H9 (cell line): ENCODE measurements at regions not wholly inside any gene's neighbourhood (a gene's known extent, or its start where the extent isn't known, plus 50 kb on each side); places are given as distances from the start of the nearest gene placed in this dataset.

ENCODE experiments used
- DNase-seq: peaks from one replicate; pipeline ENCODE4 v3.0.0-alpha.2; 2017
- H2AFZ ChIP-seq: one replicate; pipeline ENCODE4 v1.6.1; 2013; ENCODE audit warnings: mild to moderate bottlenecking, low read length, control low read depth, moderate library complexity
- H2AK5ac ChIP-seq: 2 replicates; pipeline ENCODE4 v1.6.1; 2013; ENCODE audit warnings: low read length, control low read depth, mixed read lengths; ENCODE audit not compliant: insufficient read length
- H2BK120ac ChIP-seq: one replicate; pipeline ENCODE4 v1.6.1; 2013; ENCODE audit warnings: low read depth, mild to moderate bottlenecking, low read length, control low read depth, inconsistent platforms; ENCODE audit not compliant: poor library complexity, severe bottlenecking
- H2BK12ac ChIP-seq: 2 replicates; pipeline ENCODE4 v1.6.1; 2013; ENCODE audit warnings: low read length, control low read depth, mixed read lengths, low read depth; ENCODE audit not compliant: insufficient read length
- H2BK15ac ChIP-seq: 2 replicates; pipeline ENCODE4 v1.6.1; 2013; ENCODE audit warnings: low read depth, low read length, control low read depth
- H2BK20ac ChIP-seq: one replicate; pipeline ENCODE4 v1.6.1; 2013; ENCODE audit warnings: low read depth, mild to moderate bottlenecking, low read length, control low read depth, inconsistent platforms; ENCODE audit not compliant: poor library complexity, severe bottlenecking
- H2BK5ac ChIP-seq: 2 replicates; pipeline ENCODE4 v1.6.1; 2013; ENCODE audit warnings: low read length, control low read depth, mixed read lengths; ENCODE audit not compliant: insufficient read length
- H3K14ac ChIP-seq: 2 replicates; pipeline ENCODE4 v1.6.1; 2013; ENCODE audit warnings: low read length, control low read depth; ENCODE audit not compliant: insufficient read depth
- H3K18ac ChIP-seq: 2 replicates; pipeline ENCODE4 v1.6.1; 2013; ENCODE audit warnings: low read depth, mild to moderate bottlenecking, mixed read lengths, low read length, control low read depth; ENCODE audit not compliant: insufficient read length
- H3K23ac ChIP-seq: 2 replicates; pipeline ENCODE4 v1.6.1; 2013; ENCODE audit warnings: low read length, control low read depth, mixed read lengths, low read depth; ENCODE audit not compliant: insufficient read length
- H3K23me2 ChIP-seq: 2 replicates; pipeline ENCODE4 v1.6.1; 2013; ENCODE audit warnings: low read depth, mild to moderate bottlenecking, mixed read lengths, low read length, control low read depth; ENCODE audit not compliant: insufficient read length, poor library complexity, severe bottlenecking
- H3K27ac ChIP-seq: 2 replicates; pipeline ENCODE4 v1.5.1; 2013; ENCODE audit warnings: low read length, control low read depth, mixed read lengths, low read depth; ENCODE audit not compliant: insufficient read length
- H3K27me3 ChIP-seq: 2 replicates; pipeline ENCODE4 v1.6.1; 2013; ENCODE audit warnings: low read length, control low read depth, inconsistent platforms; ENCODE audit not compliant: insufficient read depth
- H3K4ac ChIP-seq: 2 replicates; pipeline ENCODE4 v1.6.1; 2013; ENCODE audit warnings: low read depth, mild to moderate bottlenecking, control low read depth, inconsistent platforms, low read length, moderate library complexity
- H3K4me1 ChIP-seq: 2 replicates; pipeline ENCODE4 v1.6.1; 2013; ENCODE audit warnings: low read length, control low read depth, inconsistent platforms; ENCODE audit not compliant: insufficient read depth
- H3K4me2 ChIP-seq: 2 replicates; pipeline ENCODE4 v1.6.1; 2013; ENCODE audit warnings: low read length, control low read depth, mixed read lengths; ENCODE audit not compliant: insufficient read length, insufficient read depth
- H3K56ac ChIP-seq: 2 replicates; pipeline ENCODE4 v1.6.1; 2013; ENCODE audit warnings: low read depth, mild to moderate bottlenecking, mixed read lengths, low read length, control low read depth; ENCODE audit not compliant: insufficient read length
- H3K79me1 ChIP-seq: 2 replicates; pipeline ENCODE4 v1.6.1; 2013; ENCODE audit warnings: low read depth, mild to moderate bottlenecking, moderate library complexity, low read length, control low read depth, inconsistent platforms; ENCODE audit not compliant: insufficient read depth, poor library complexity, severe bottlenecking
- H3K79me2 ChIP-seq: 2 replicates; pipeline ENCODE4 v1.6.1; 2013; ENCODE audit warnings: low read length, control low read depth, inconsistent platforms; ENCODE audit not compliant: insufficient read depth
- H3K9ac ChIP-seq: 2 replicates; pipeline ENCODE4 v1.6.1; 2013; ENCODE audit warnings: low read length, control low read depth, mixed read lengths; ENCODE audit not compliant: insufficient read length; ENCODE audit errors: extremely low read depth
- H3K9me3 ChIP-seq: one replicate; pipeline ENCODE4 v1.6.1; 2013; ENCODE audit warnings: low read depth, low read length, inconsistent platforms; ENCODE audit not compliant: control insufficient read depth
- H3T11ph ChIP-seq: one replicate; pipeline ENCODE4 v1.6.1; 2013; ENCODE audit warnings: mild to moderate bottlenecking, low read length, control low read depth, inconsistent platforms
- H4K20me1 ChIP-seq: one replicate; pipeline ENCODE4 v1.6.1; 2013; ENCODE audit not compliant: control insufficient read depth, insufficient read length, insufficient read depth
- H4K5ac ChIP-seq: 2 replicates; pipeline ENCODE4 v1.6.1; 2013; ENCODE audit warnings: low read depth, mild to moderate bottlenecking, mixed read lengths, low read length, control low read depth; ENCODE audit not compliant: insufficient read length
- H4K8ac ChIP-seq: replicated peaks from 2 replicates; pipeline ENCODE4 v1.6.1; 2013; ENCODE audit warnings: low read length, control low read depth, mixed read lengths, low read depth; ENCODE audit not compliant: insufficient read length
- H4K91ac ChIP-seq: 2 replicates; pipeline ENCODE4 v1.6.1; 2013; ENCODE audit warnings: low read depth, mild to moderate bottlenecking, moderate library complexity, mixed read lengths, low read length, control low read depth; ENCODE audit not compliant: insufficient read length
- H3K27ac Mint-ChIP-seq, 3 experiments: 2 replicates in 2 of 3; 3 replicates in 1 of 3; pipeline ENCODE4 v1.8.0; 2020 to 2021; ENCODE audit warnings: mixed read lengths in 3 of 3, mild to moderate bottlenecking in 1 of 3, moderate library complexity in 1 of 3
- H3K27me3 Mint-ChIP-seq: 2 replicates; pipeline ENCODE4 v1.8.0; 2021; ENCODE audit warnings: low read depth, mild to moderate bottlenecking, moderate library complexity, mixed read lengths
- H3K36me3 Mint-ChIP-seq, 3 experiments: 2 replicates in 2 of 3; 3 replicates in 1 of 3; pipeline ENCODE4 v1.8.0; 2020 to 2021; ENCODE audit warnings: low read depth in 3 of 3, mixed read lengths in 3 of 3; ENCODE audit not compliant: insufficient read depth in 1 of 3
- H3K4me1 Mint-ChIP-seq, 2 experiments: 2 replicates each; pipeline ENCODE4 v1.8.0; 2020; ENCODE audit warnings: mixed read lengths in 2 of 2
- H3K4me3 Mint-ChIP-seq, 2 experiments: 2 replicates in 1 of 2; 3 replicates in 1 of 2; pipeline ENCODE4 v1.8.0; 2020 to 2021; ENCODE audit warnings: mild to moderate bottlenecking in 2 of 2, mixed read lengths in 2 of 2, moderate library complexity in 1 of 2
- H3K9me3 Mint-ChIP-seq, 2 experiments: 2 replicates in 1 of 2; 3 replicates in 1 of 2; pipeline ENCODE4 v1.8.0; 2020; ENCODE audit warnings: mild to moderate bottlenecking in 2 of 2, mixed read lengths in 2 of 2, moderate library complexity in 1 of 2
- CTCF ChIP-seq: fragments of 200-600 bp; sonication (generic); conservative IDR thresholded peaks from 3 replicates; pipeline ENCODE4 v1.8.0; 2021; ENCODE audit warnings: antibody characterized with exemption, mild to moderate bottlenecking
- WGBS: extraction: QIAGEN DNeasy Blood & Tissue Kit; methylation state at CpG from one replicate; pipeline ENCODE4 v1.1.7; 2013; ENCODE audit warnings: missing lambda C conversion rate, low lambda C conversion rate, mixed read lengths; ENCODE audit not compliant: insufficient read length; ENCODE audit errors: extremely low coverage; 5-methylcytosine and 5-hydroxymethylcytosine counted together

GRCh38 chr2:65662654-65663432 lies 230.4 kb upstream of the SPRED2 start:
- no peak overlapping the region for H4K8ac ChIP-seq
- DNase-seq: no peak
- H3K79me1 ChIP-seq: no peaks in the 10 kb centered on the region
- H3K4me2 ChIP-seq: no peak overlapping the region
- no peaks in the 10 kb centered on the region for H3K23me2 ChIP-seq
- WGBS: no CpG with 5 or more reads among the region's 17 CpGs
- peaks cover 2% of the 10 kb centered on the region; the same call in 1 of the 2 replicates for H3K27me3 Mint-ChIP-seq
- no peak overlapping the region for H3K4me3 Mint-ChIP-seq
- TF ChIP-seq CTCF: no peak
- H3K27me3 ChIP-seq: no peaks in the 10 kb centered on the region
- no peak overlapping the region for H4K91ac ChIP-seq
- H3K14ac ChIP-seq: no peak overlapping the region
- H2BK120ac ChIP-seq: no peak overlapping the region
- no peak overlapping the region for H3K27ac ChIP-seq
- no peaks in the 10 kb centered on the region for H3K9me3 ChIP-seq
- H2BK20ac ChIP-seq: no peak overlapping the region
- no peak overlapping the region for H2AFZ ChIP-seq
- H2BK15ac ChIP-seq: no peak overlapping the region
- H3K23ac ChIP-seq: no peak overlapping the region
- no peak overlapping the region for H4K5ac ChIP-seq
- H3K9me3 Mint-ChIP-seq: peaks cover 4 to 11% of the 10 kb centered on the region in 2 experiments; a peak in 3 of 5 replicates
- no peak overlapping the region for H3T11ph ChIP-seq
- H3K4me1 ChIP-seq: no peaks in the 10 kb centered on the region; the same call in 1 of the 2 replicates
- H3K27ac Mint-ChIP-seq: no peak overlapping the region
- no peak overlapping the region for H2AK5ac ChIP-seq
- H3K18ac ChIP-seq: no peak overlapping the region
- H3K56ac ChIP-seq: no peak overlapping the region
- H3K36me3 Mint-ChIP-seq: peaks cover 0 to 10% (median 7%) of the 10 kb centered on the region in 3 experiments; a peak in 3 of 7 replicates
- H3K4ac ChIP-seq: no peak overlapping the region
- H3K4me1 Mint-ChIP-seq: peaks cover 0 to 7% of the 10 kb centered on the region in 2 experiments; a peak in 2 of 4 replicates
- no peak overlapping the region for H2BK12ac ChIP-seq
- no peaks in the 10 kb centered on the region for H4K20me1 ChIP-seq
- no peak overlapping the region for H3K9ac ChIP-seq
- no peaks in the 10 kb centered on the region for H3K79me2 ChIP-seq
- no peak overlapping the region for H2BK5ac ChIP-seq
